Esophagus muscularis mucosa (tissue), 4 donors: ENCODE measurements at regions not wholly inside any gene's neighbourhood (a gene's known extent, or its start where the extent isn't known, plus 50 kb on each side); places are given as distances from the start of the nearest gene placed in this dataset.

ENCODE experiments used
- DNase-seq: peaks from one replicate; pipeline ENCODE4 v3.0.0-alpha.2; 2017; ENCODE audit errors: extremely low spot score
- H3K27ac ChIP-seq, 4 donors: fragments of 200-600 bp; sonication (generic); replicated peaks in 1 of 4; 1 replicate in 3 of 4; 2 replicates in 1 of 4; pipeline ENCODE4 v1.5.1; 2016 to 2019; ENCODE audit warnings: mild to moderate bottlenecking in 1 of 4
- H3K27me3 ChIP-seq, 4 donors: fragments of 200-600 bp; sonication (generic); one replicate each; pipeline versions ENCODE4 v1.5.1 to v1.6.0; 2016 to 2019
- H3K36me3 ChIP-seq, 4 donors: fragments of 200-600 bp; sonication (generic); one replicate each; pipeline ENCODE4 v1.5.1; 2016 to 2019
- H3K4me1 ChIP-seq, 4 donors: fragments of 200-600 bp; sonication (generic); one replicate each; pipeline ENCODE4 v1.5.1; 2016 to 2019
- H3K4me3 ChIP-seq, 4 donors: fragments of 200-600 bp; sonication (generic); 1 replicate in 2 of 4; 2 replicates in 2 of 4; pipeline ENCODE4 v1.5.1; 2016 to 2019; ENCODE audit warnings: mild to moderate bottlenecking in 4 of 4, moderate library complexity in 1 of 4
- H3K9me3 ChIP-seq, 4 donors: fragments of 200-600 bp; sonication (generic); 1 replicate in 3 of 4; 2 replicates in 1 of 4; pipeline ENCODE4 v1.5.1; 2016 to 2019
- CTCF ChIP-seq, 3 experiments: fragments of 200-600 bp in 2 of 3; fragments of 450-650 bp in 1 of 3; sonication (generic) in 2 of 3; IDR thresholded peaks; one replicate each; pipeline ENCODE4 v1.5.1; 2017 to 2019; ENCODE audit warnings: antibody characterized with exemption in 3 of 3, mild to moderate bottlenecking in 2 of 3, moderate library complexity in 1 of 3
- EP300 ChIP-seq: sonication (generic); formaldehyde crosslinking; IDR thresholded peaks from one replicate; pipeline ENCODE4 v1.6.1; 2017; ENCODE audit warnings: antibody characterized with exemption
- POLR2A ChIP-seq: fragments of 450-650 bp; IDR thresholded peaks from one replicate; pipeline ENCODE4 v1.6.1; 2017; ENCODE audit warnings: antibody characterized with exemption, moderate library complexity, mild to moderate bottlenecking, low read depth
- POLR2AphosphoS5 ChIP-seq, 2 donors: sonication (generic); formaldehyde crosslinking; IDR thresholded peaks; one replicate each; pipeline ENCODE4 v1.6.1; 2017; ENCODE audit warnings: antibody characterized with exemption in 2 of 2
- WGBS: methylation state at CpG from one replicate; pipeline ENCODE4 v1.1.5; 2018; 5-methylcytosine and 5-hydroxymethylcytosine counted together
- intact Hi-C: fragments of 100-400 bp; cut with DNase I; formaldehyde crosslinking; loops from one replicate; pipeline ENCODE4 v1.15.1; 2023

- H3K4me3 ChIP-seq: no peak overlapping the region
- intact Hi-C loops: no loop called here
- no peak for DNase-seq
- peaks cover 0 to 19% (median 18%) of the 10 kb centered on the region in 4 donors for H3K4me1 ChIP-seq
- TF ChIP-seq POLR2AphosphoS5 (IDR thresholded peaks at IDR 0.05) (no peak), CTCF (IDR thresholded peaks at IDR 0.05) (no peak), EP300 (no peak), POLR2A (no peak)
- no peaks in the 10 kb centered on the region for H3K36me3 ChIP-seq
- WGBS: 88% methylated on average over 1 of the region's 1 CpG
- no peaks in the 10 kb centered on the region for H3K9me3 ChIP-seq
- H3K27ac ChIP-seq: peak overlapping the region; percentile 39 to 71 (median 56)
- no peaks in the 10 kb centered on the region for H3K27me3 ChIP-seq
Measured at GRCh38 chr9:22343218-22343611, 103.4 kb upstream of the DMRTA1 start.

- no peak for TF ChIP-seq POLR2AphosphoS5 (IDR thresholded peaks at IDR 0.05)
- no peak for TF ChIP-seq POLR2A
- no peak for TF ChIP-seq EP300
- no peak for TF ChIP-seq CTCF (IDR thresholded peaks at IDR 0.05)
- intact Hi-C loops: no loop called here
- 74% methylated on average over 10 of the region's 13 CpGs for WGBS
- no peak overlapping the region for H3K27ac ChIP-seq
- no peaks in the 10 kb centered on the region for H3K36me3 ChIP-seq
- H3K27me3 ChIP-seq: no peaks in the 10 kb centered on the region
- DNase-seq: no peak
- H3K4me1 ChIP-seq: no peaks in the 10 kb centered on the region
- H3K4me3 ChIP-seq: no peak overlapping the region
- no peaks in the 10 kb centered on the region for H3K9me3 ChIP-seq
Measured at GRCh38 chr9:22354699-22355384, 91.8 kb upstream of the DMRTA1 start.

- no peaks in the 10 kb centered on the region for H3K27me3 ChIP-seq
- no peak for TF ChIP-seq EP300
- TF ChIP-seq POLR2AphosphoS5 (IDR thresholded peaks at IDR 0.05): no peak
- no peak for TF ChIP-seq CTCF (IDR thresholded peaks at IDR 0.05)
- no peak for TF ChIP-seq POLR2A
- DNase-seq: no peak
- intact Hi-C loops: no loop called here
- no peaks in the 10 kb centered on the region for H3K9me3 ChIP-seq
- H3K4me1 ChIP-seq: no peaks in the 10 kb centered on the region
- 77% methylated on average over 5 of the region's 5 CpGs for WGBS
- H3K4me3 ChIP-seq: no peak overlapping the region
- H3K36me3 ChIP-seq: no peaks in the 10 kb centered on the region
- no peak overlapping the region for H3K27ac ChIP-seq
Measured at GRCh38 chr9:22356985-22357384, 89.6 kb upstream of the DMRTA1 start.

- Histone ChIP-seq H3K27me3 (no peaks in the 10 kb centered on the region), H3K36me3 (no peaks in the 10 kb centered on the region), H3K27ac (no peak overlapping the region), H3K9me3 (no peaks in the 10 kb centered on the region), H3K4me1 (no peaks in the 10 kb centered on the region), H3K4me3 (no peak overlapping the region)
- intact Hi-C loops: no loop called here
- TF ChIP-seq CTCF (IDR thresholded peaks at IDR 0.05) (no peak), POLR2AphosphoS5 (IDR thresholded peaks at IDR 0.05) (no peak), POLR2A (no peak), EP300 (no peak)
- no peak for DNase-seq
- 92% methylated on average over 16 of the region's 31 CpGs for WGBS
Measured at GRCh38 chr9:22363421-22363887, 83.2 kb upstream of the DMRTA1 start.

GRCh38 chr9:22373636-22374035 is 73.0 kb upstream of the DMRTA1 start:
- 70% methylated on average over 2 of the region's 2 CpGs for WGBS
- TF ChIP-seq POLR2A (no peak), POLR2AphosphoS5 (IDR thresholded peaks at IDR 0.05) (no peak), CTCF (IDR thresholded peaks at IDR 0.05) (no peak), EP300 (no peak)
- Histone ChIP-seq H3K4me1 (no peaks in the 10 kb centered on the region), H3K9me3 (peaks cover 0 to 7% (median 0%) of the 10 kb centered on the region in 4 donors), H3K27me3 (no peaks in the 10 kb centered on the region), H3K36me3 (no peaks in the 10 kb centered on the region), H3K4me3 (no peak overlapping the region), H3K27ac (no peak overlapping the region)
- intact Hi-C loops: no loop called here
- no peak for DNase-seq
